ENCODE measurements at regions not wholly inside any gene's neighbourhood (a gene's known extent, or its start where the extent isn't known, plus 50 kb on each side); places are given as distances from the start of the nearest gene placed in this dataset.

- H3K4me1 ChIP-seq (ENCODE audit: control insufficient read depth, insufficient read depth, low read length, poor library complexity, severe bottlenecking), result peaks cover 17% of the 10 kb centered on the region
- no peaks in the 10 kb centered on the region for H3K36me3 ChIP-seq (ENCODE audit: control insufficient read depth, insufficient read depth, low read length)
- no peak overlapping the region for H3K4me3 ChIP-seq (ENCODE audit: extremely low read depth, insufficient read depth, low read length, poor library complexity, severe bottlenecking)
- WGBS, 2 experiments (ENCODE audit: insufficient coverage in 2 of 2), result 93% methylated on average over 2 of the region's 3 CpGs; no CpG with 5 or more reads in 1 of the 2 experiments
- H3K27ac ChIP-seq (ENCODE audit: low read depth, low read length, severe bottlenecking), result no peak overlapping the region
- H3K9me3 ChIP-seq (ENCODE audit: control insufficient read depth, low read length), result peaks cover 2% of the 10 kb centered on the region
These were observed 152.2 kb upstream of the BMP4 start for GRCh38 chr14:54108481-54109471.

- H3K9me3 ChIP-seq (ENCODE audit: control insufficient read depth, low read length), result peaks cover 4% of the 10 kb centered on the region
- H3K4me1 ChIP-seq (ENCODE audit: control insufficient read depth, insufficient read depth, low read length, poor library complexity, severe bottlenecking), result peaks cover 17% of the 10 kb centered on the region
- no peaks in the 10 kb centered on the region for H3K36me3 ChIP-seq (ENCODE audit: control insufficient read depth, insufficient read depth, low read length)
- no peak overlapping the region for H3K27ac ChIP-seq (ENCODE audit: low read depth, low read length, severe bottlenecking)
- H3K4me3 ChIP-seq (ENCODE audit: extremely low read depth, insufficient read depth, low read length, poor library complexity, severe bottlenecking), result no peak overlapping the region
- WGBS, 2 experiments (ENCODE audit: insufficient coverage in 2 of 2), result 84 to 86% methylated on average over 1 to 2 of the region's 2 CpGs
These were observed 153.0 kb upstream of the BMP4 start for GRCh38 chr14:54109521-54110120.

GRCh38 chr14:54114941-54115340 is 158.3 kb upstream of the BMP4 start:
- H3K27ac ChIP-seq (ENCODE audit: low read depth, low read length, severe bottlenecking), result no peak overlapping the region
- H3K9me3 ChIP-seq (ENCODE audit: control insufficient read depth, low read length), result peaks cover 4% of the 10 kb centered on the region
- H3K4me1 ChIP-seq (ENCODE audit: control insufficient read depth, insufficient read depth, low read length, poor library complexity, severe bottlenecking), result peaks cover 19% of the 10 kb centered on the region
- H3K36me3 ChIP-seq (ENCODE audit: control insufficient read depth, insufficient read depth, low read length), result no peaks in the 10 kb centered on the region
- no CpG with 5 or more reads among the region's 1 CpG for WGBS, 2 experiments (ENCODE audit: insufficient coverage in 2 of 2)
- H3K4me3 ChIP-seq (ENCODE audit: extremely low read depth, insufficient read depth, low read length, poor library complexity, severe bottlenecking), result no peak overlapping the region

- Histone ChIP-seq H3K27ac (ENCODE audit: low read depth, low read length, severe bottlenecking) (no peak overlapping the region), H3K4me1 (ENCODE audit: control insufficient read depth, insufficient read depth, low read length, poor library complexity, severe bottlenecking) (peaks cover 19% of the 10 kb centered on the region), H3K36me3 (ENCODE audit: control insufficient read depth, insufficient read depth, low read length) (no peaks in the 10 kb centered on the region), H3K4me3 (ENCODE audit: extremely low read depth, insufficient read depth, low read length, poor library complexity, severe bottlenecking) (no peak overlapping the region), H3K9me3 (ENCODE audit: control insufficient read depth, low read length) (peaks cover 4% of the 10 kb centered on the region)
- WGBS, 2 experiments (ENCODE audit: insufficient coverage in 2 of 2), result 90 to 100% methylated on average over 1 of the region's 2 CpGs
These were observed 159.7 kb upstream of the BMP4 start for GRCh38 chr14:54116198-54116885.

GRCh38 chr14:54116972-54117371 is 160.3 kb upstream of the BMP4 start:
- WGBS, 2 experiments (ENCODE audit: insufficient coverage in 2 of 2), result 100% methylated on average over 1 of the region's 2 CpGs; no CpG with 5 or more reads in 1 of the 2 experiments
- peaks cover 4% of the 10 kb centered on the region for H3K9me3 ChIP-seq (ENCODE audit: control insufficient read depth, low read length)
- peaks cover 22% of the 10 kb centered on the region for H3K4me1 ChIP-seq (ENCODE audit: control insufficient read depth, insufficient read depth, low read length, poor library complexity, severe bottlenecking)
- no peak overlapping the region for H3K4me3 ChIP-seq (ENCODE audit: extremely low read depth, insufficient read depth, low read length, poor library complexity, severe bottlenecking)
- no peak overlapping the region for H3K27ac ChIP-seq (ENCODE audit: low read depth, low read length, severe bottlenecking)
- H3K36me3 ChIP-seq (ENCODE audit: control insufficient read depth, insufficient read depth, low read length), result no peaks in the 10 kb centered on the region

GRCh38 chr14:54117396-54117795 is 160.8 kb upstream of the BMP4 start:
- no peaks in the 10 kb centered on the region for H3K36me3 ChIP-seq (ENCODE audit: control insufficient read depth, insufficient read depth, low read length)

GRCh38 chr14:54117924-54118323 is 161.3 kb upstream of the BMP4 start:
- Histone ChIP-seq H3K9me3 (ENCODE audit: control insufficient read depth, low read length) (peaks cover 4% of the 10 kb centered on the region), H3K4me1 (ENCODE audit: control insufficient read depth, insufficient read depth, low read length, poor library complexity, severe bottlenecking) (peaks cover 22% of the 10 kb centered on the region), H3K27ac (ENCODE audit: low read depth, low read length, severe bottlenecking) (no peak overlapping the region), H3K36me3 (ENCODE audit: control insufficient read depth, insufficient read depth, low read length) (no peaks in the 10 kb centered on the region), H3K4me3 (ENCODE audit: extremely low read depth, insufficient read depth, low read length, poor library complexity, severe bottlenecking) (no peak overlapping the region)
- 89 to 93% methylated on average over 3 of the region's 3 CpGs for WGBS, 2 experiments (ENCODE audit: insufficient coverage in 2 of 2)

More at GRCh38 chr14:54117396-54117795, 160.8 kb upstream of the BMP4 start:
- H3K9me3 ChIP-seq (ENCODE audit: control insufficient read depth, low read length), result peaks cover 4% of the 10 kb centered on the region
- no peak overlapping the region for H3K4me3 ChIP-seq (ENCODE audit: extremely low read depth, insufficient read depth, low read length, poor library complexity, severe bottlenecking)
- 80 to 100% methylated on average over 1 of the region's 3 CpGs for WGBS, 2 experiments (ENCODE audit: insufficient coverage in 2 of 2)
- no peak overlapping the region for H3K27ac ChIP-seq (ENCODE audit: low read depth, low read length, severe bottlenecking)
- peaks cover 22% of the 10 kb centered on the region for H3K4me1 ChIP-seq (ENCODE audit: control insufficient read depth, insufficient read depth, low read length, poor library complexity, severe bottlenecking)

GRCh38 chr14:54120260-54120659 is 163.6 kb upstream of the BMP4 start:
- Histone ChIP-seq H3K4me3 (ENCODE audit: extremely low read depth, insufficient read depth, low read length, poor library complexity, severe bottlenecking) (no peak overlapping the region), H3K36me3 (ENCODE audit: control insufficient read depth, insufficient read depth, low read length) (no peaks in the 10 kb centered on the region), H3K4me1 (ENCODE audit: control insufficient read depth, insufficient read depth, low read length, poor library complexity, severe bottlenecking) (peaks cover 22% of the 10 kb centered on the region), H3K27ac (ENCODE audit: low read depth, low read length, severe bottlenecking) (no peak overlapping the region), H3K9me3 (ENCODE audit: control insufficient read depth, low read length) (no peaks in the 10 kb centered on the region)
- 100% methylated on average over 1 of the region's 1 CpG; no CpG with 5 or more reads in 1 of the 2 experiments for WGBS, 2 experiments (ENCODE audit: insufficient coverage in 2 of 2)

GRCh38 chr14:54121466-54122027 is 164.9 kb upstream of the BMP4 start:
- 87 to 89% methylated on average over 2 of the region's 5 CpGs for WGBS, 2 experiments (ENCODE audit: insufficient coverage in 2 of 2)
- Histone ChIP-seq H3K9me3 (ENCODE audit: control insufficient read depth, low read length) (no peaks in the 10 kb centered on the region), H3K4me1 (ENCODE audit: control insufficient read depth, insufficient read depth, low read length, poor library complexity, severe bottlenecking) (peaks cover 18% of the 10 kb centered on the region), H3K36me3 (ENCODE audit: control insufficient read depth, insufficient read depth, low read length) (no peaks in the 10 kb centered on the region), H3K27ac (ENCODE audit: low read depth, low read length, severe bottlenecking) (no peak overlapping the region), H3K4me3 (ENCODE audit: extremely low read depth, insufficient read depth, low read length, poor library complexity, severe bottlenecking) (no peak overlapping the region)

GRCh38 chr14:54123841-54124240 is 167.2 kb upstream of the BMP4 start:
- Histone ChIP-seq H3K4me3 (ENCODE audit: extremely low read depth, insufficient read depth, low read length, poor library complexity, severe bottlenecking) (no peak overlapping the region), H3K4me1 (ENCODE audit: control insufficient read depth, insufficient read depth, low read length, poor library complexity, severe bottlenecking) (peaks cover 3% of the 10 kb centered on the region), H3K36me3 (ENCODE audit: control insufficient read depth, insufficient read depth, low read length) (no peaks in the 10 kb centered on the region), H3K27ac (ENCODE audit: low read depth, low read length, severe bottlenecking) (no peak overlapping the region), H3K9me3 (ENCODE audit: control insufficient read depth, low read length) (no peaks in the 10 kb centered on the region)
- WGBS, 2 experiments (ENCODE audit: insufficient coverage in 2 of 2), result 87 to 95% methylated on average over 2 of the region's 2 CpGs
